K562 (cell line): ENCODE measurements at regions not wholly inside any gene's neighbourhood (a gene's known extent, or its start where the extent isn't known, plus 50 kb on each side); places are given as distances from the start of the nearest gene placed in this dataset.

Experiments used
- ATAC-seq: fragments of 200-7000 bp; cut with Tn5 transposase; 3 replicates; pipeline ENCODE4 v1.9.1; 2020; ENCODE audit warnings: moderate library complexity
- BruUV-seq: library from RNA; stranded (reverse); fragments of 400-500 nt; replicated peaks from 2 replicates; lab custom pipeline; 2021; lab: Mats Ljungman, UMichigan
- CTCF ChIA-PET: fragments of 300-600 bp; formaldehyde crosslinking; extraction: SDS; loops from one replicate; lab custom pipeline; 2021; ENCODE audit warnings: low intra/inter-chr PET ratio; lab: Yijun Ruan, JAX
- POLR2A ChIA-PET: fragments of 300-600, 350-650 bp; sonication (Branson Sonifier 250); formaldehyde crosslinking; extraction: SDS; loops from one replicate; lab custom pipeline; 2021; ENCODE audit warnings: antibody characterized with exemption, inconsistent platforms; lab: Yijun Ruan, JAX
- DNase-seq, 4 experiments: peaks; one replicate each; pipeline versions ENCODE4 v3.0.0 to v3.0.0-alpha.2; 2011 to 2018; ENCODE audit warnings: low spot score in 3 of 4, mixed read lengths in 3 of 4; ENCODE audit errors: extremely low read depth in 1 of 4
- FAIRE-seq: peaks from 2 replicates; lab custom pipeline; 2011; peaks lifted over from hg19 to GRCh38; lab: Jason Lieb, UNC
- H2AFZ ChIP-seq: 2 replicates; pipeline ENCODE4 v1.6.0; 2011; ENCODE audit warnings: low read depth, low read length, control low read depth, inconsistent platforms
- H3K27ac ChIP-seq: fragments of 200-600 bp; 3 replicates; pipeline ENCODE4 v1.8.0; 2011; ENCODE audit warnings: low read depth, mild to moderate bottlenecking, control low read depth, inconsistent platforms, low read length, moderate library complexity, mixed read lengths; ENCODE audit errors: extremely low read depth
- H3K27me3 ChIP-seq, 2 experiments: fragments of 300-600 bp in 1 of 2; 2 replicates in 1 of 2; 3 replicates in 1 of 2; pipeline versions ENCODE4 v1.6.0 to v1.8.0; 2011; ENCODE audit warnings: inconsistent platforms in 2 of 2, low read length in 2 of 2, mild to moderate bottlenecking in 1 of 2, mixed read lengths in 1 of 2, moderate library complexity in 1 of 2; ENCODE audit not compliant: control insufficient read depth in 2 of 2, insufficient read depth in 2 of 2
- H3K36me3 ChIP-seq: fragments of 300-600 bp; 3 replicates; pipeline ENCODE4 v1.8.0; 2011; ENCODE audit warnings: mild to moderate bottlenecking, low read length, inconsistent platforms; ENCODE audit not compliant: control insufficient read depth, insufficient read depth
- H3K4me1 ChIP-seq, 2 experiments: fragments of 200-600 bp in 1 of 2; replicated peaks in 1 of 2; 2 replicates in 1 of 2; 3 replicates in 1 of 2; pipeline versions ENCODE4 v1.5.1 to v1.8.0; 2011; ENCODE audit warnings: inconsistent platforms in 2 of 2, low read length in 2 of 2, mild to moderate bottlenecking in 1 of 2, mixed read lengths in 1 of 2, moderate library complexity in 1 of 2; ENCODE audit not compliant: control insufficient read depth in 2 of 2, insufficient read depth in 2 of 2
- H3K4me2 ChIP-seq: 2 replicates; pipeline ENCODE4 v1.6.1; 2011; ENCODE audit warnings: low read length, control low read depth, inconsistent platforms, mixed read lengths; ENCODE audit not compliant: insufficient read depth
- H3K4me3 ChIP-seq: fragments of 200-600 bp; sonication (generic), shearing (Covaris generic); 2 replicates; pipeline ENCODE4 v1.5.1; 2016; ENCODE audit warnings: control low read depth, inconsistent platforms
- H3K79me2 ChIP-seq: fragments of 200-600 bp; 3 replicates; pipeline ENCODE4 v1.8.0; 2011; ENCODE audit warnings: low read length, inconsistent platforms; ENCODE audit not compliant: control insufficient read depth, insufficient read depth
- H3K9ac ChIP-seq, 2 experiments: 2 replicates each; pipeline versions ENCODE4 v1.6.0 to v1.6.1; 2011; ENCODE audit warnings: low read depth in 2 of 2, low read length in 2 of 2, control low read depth in 1 of 2, inconsistent platforms in 1 of 2, mild to moderate bottlenecking in 1 of 2, mixed read lengths in 1 of 2; ENCODE audit not compliant: insufficient read depth in 1 of 2
- H3K9me1 ChIP-seq: one replicate; pipeline ENCODE4 v1.6.0; 2011; ENCODE audit warnings: inconsistent platforms, mild to moderate bottlenecking, low read length, moderate library complexity; ENCODE audit not compliant: control insufficient read depth, insufficient read depth
- H3K9me3 ChIP-seq: replicated peaks from 2 replicates; pipeline ENCODE4 v1.5.1; 2011; ENCODE audit warnings: low read depth, low read length, inconsistent platforms; ENCODE audit not compliant: control insufficient read depth, insufficient read depth
- H4K20me1 ChIP-seq: replicated peaks from 2 replicates; pipeline ENCODE4 v1.6.1; 2011; ENCODE audit warnings: low read length, inconsistent platforms, mixed read lengths; ENCODE audit not compliant: control insufficient read depth, insufficient read depth
- E2F1 ChIP-seq: sonication (generic); formaldehyde crosslinking; IDR thresholded peaks from 2 replicates; pipeline ENCODE4 v1.8.1; 2023; ENCODE audit warnings: mild to moderate bottlenecking, missing genetic modification reagents, moderate library complexity
- NONO ChIP-seq, 2 experiments: fragments of 200-400 bp in 1 of 2; fragments of 450-650 bp in 1 of 2; formaldehyde crosslinking in 1 of 2; IDR thresholded peaks; 2 replicates each; pipeline ENCODE4 v1.6.1; 2017; ENCODE audit warnings: low read depth in 2 of 2, mild to moderate bottlenecking in 2 of 2, moderate library complexity in 2 of 2, low read length in 1 of 2
- ZNF512 ChIP-seq: IDR thresholded peaks from 2 replicates; pipeline ENCODE4 v1.6.1; 2016; ENCODE audit warnings: missing genetic modification characterization, missing compliant biosample characterization
- ZNF778 ChIP-seq: fragments of 450-650 bp; formaldehyde crosslinking; IDR thresholded peaks from 2 replicates; pipeline ENCODE4 v1.4.0; 2020; ENCODE audit warnings: mild to moderate bottlenecking, moderate library complexity
- WGBS: fragments of 100-300 bp; shearing (Covaris generic); methylation state at CpG from one replicate; pipeline ENCODE4 v1.1.6; 2016; ENCODE audit warnings: low coverage, mixed read lengths; ENCODE audit not compliant: insufficient coverage; ENCODE audit errors: missing lambda C conversion rate; 5-methylcytosine and 5-hydroxymethylcytosine counted together
- in situ Hi-C: fragments of 300-500 bp; cut with MboI; formaldehyde crosslinking; loops from 4 replicates; pipeline ENCODE4 v1.15.0; 2018; ENCODE audit warnings: inconsistent platforms, mixed read lengths
- intact Hi-C: fragments of 100-400 bp; cut with micrococcal nuclease; formaldehyde crosslinking; loops from 2 replicates; pipeline ENCODE4 v1.14.2; 2022

DNA sequence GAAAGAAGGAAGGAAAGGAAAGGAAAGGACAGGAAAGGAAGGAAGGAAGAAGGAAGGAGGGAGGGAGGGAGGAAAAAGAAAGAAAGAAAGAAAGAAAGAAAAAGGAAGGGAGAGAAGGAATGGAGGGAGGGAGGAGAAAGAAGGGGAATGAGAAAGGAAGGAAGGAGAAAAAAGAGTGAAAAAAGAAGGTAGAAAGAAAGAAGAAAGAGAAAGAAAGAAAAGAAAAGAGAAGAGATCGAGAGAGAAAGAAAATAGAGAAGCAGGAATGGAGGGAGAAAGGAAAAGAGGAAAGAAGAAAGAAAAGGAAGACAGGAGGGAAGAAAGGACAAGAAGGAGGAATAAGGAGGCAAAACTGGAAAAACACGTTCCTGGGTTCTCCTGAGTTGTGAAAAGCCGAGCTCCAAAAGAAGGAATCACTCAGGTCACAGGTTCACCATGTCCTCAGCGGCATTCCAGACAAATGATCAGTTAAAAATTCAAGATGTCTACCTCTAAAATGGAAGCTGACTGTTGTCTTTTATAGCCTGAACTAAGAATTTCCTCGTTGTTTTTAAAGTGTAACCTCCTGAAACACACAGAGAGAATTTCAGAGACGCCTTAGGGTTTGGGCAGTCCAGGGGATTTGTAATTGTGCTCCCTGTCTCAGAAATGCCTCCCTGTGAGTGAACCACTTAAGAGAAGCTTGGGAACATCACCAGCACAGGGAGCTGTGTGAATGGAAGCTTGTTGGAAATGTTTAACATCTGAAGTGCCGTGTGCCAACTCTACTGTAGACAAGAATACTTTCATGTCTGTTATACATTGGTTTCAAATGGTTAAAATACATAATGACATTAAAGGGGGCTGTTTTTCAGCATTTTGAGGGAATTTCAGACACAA is 80.7 kb downstream of the INHBA start:
- Histone ChIP-seq H3K4me3 (no peak overlapping the region), H3K4me2 (no peak overlapping the region), H4K20me1 (no peaks in the 10 kb centered on the region), H2AFZ (no peak overlapping the region), H3K9me1 (no peaks in the 10 kb centered on the region), H3K79me2 (no peaks in the 10 kb centered on the region), H3K4me1 (no peaks in the 10 kb centered on the region), H3K27me3 (no peaks in the 10 kb centered on the region), H3K36me3 (no peaks in the 10 kb centered on the region), H3K27ac (no peak overlapping the region), H3K9me3 (no peaks in the 10 kb centered on the region; the same call in 1 of the 2 replicates), H3K9ac (no peak overlapping the region)
- BruUV-seq = no TSS peak
- in situ Hi-C loops = no loop called here
- ChIA-PET CTCF (no interaction called here), POLR2A (no interaction called here)
- WGBS = 0% methylated on average over 7 of the region's 7 CpGs
- DNase-seq (no peak), FAIRE-seq (no peak), ATAC-seq (no peak)
- no peak for TF ChIP-seq NONO (IDR thresholded peaks at IDR 0.05; ENCODE audit: low read depth in 2 of 2, low read length in 1 of 2)
- TF ChIP-seq ZNF512 (tag) = peak; percentile 56; the same call in 1 of the 2 replicates
- no peak for TF ChIP-seq ZNF778 (CRISPR knock-in tag)
- TF ChIP-seq E2F1 = no peak
- intact Hi-C loops = no loop called here
